MV-4-11 (cell line): ENCODE measurements at regions not wholly inside any gene's neighbourhood (a gene's known extent, or its start where the extent isn't known, plus 50 kb on each side); places are given as distances from the start of the nearest gene placed in this dataset.
"Not testable (repeated sequence)": the region's sequence is repeated elsewhere in the genome, so short reads cannot be mapped to it uniquely, and the experiment has no call there.

Source experiments
- DNase-seq: peaks from one replicate; lab custom pipeline; 2025; lab: John Stamatoyannopoulos, UW

- DNase-seq = no peak
Measured at GRCh38 chr10:113470372-113471240, 82.2 kb upstream of the HABP2 start.

DNA sequence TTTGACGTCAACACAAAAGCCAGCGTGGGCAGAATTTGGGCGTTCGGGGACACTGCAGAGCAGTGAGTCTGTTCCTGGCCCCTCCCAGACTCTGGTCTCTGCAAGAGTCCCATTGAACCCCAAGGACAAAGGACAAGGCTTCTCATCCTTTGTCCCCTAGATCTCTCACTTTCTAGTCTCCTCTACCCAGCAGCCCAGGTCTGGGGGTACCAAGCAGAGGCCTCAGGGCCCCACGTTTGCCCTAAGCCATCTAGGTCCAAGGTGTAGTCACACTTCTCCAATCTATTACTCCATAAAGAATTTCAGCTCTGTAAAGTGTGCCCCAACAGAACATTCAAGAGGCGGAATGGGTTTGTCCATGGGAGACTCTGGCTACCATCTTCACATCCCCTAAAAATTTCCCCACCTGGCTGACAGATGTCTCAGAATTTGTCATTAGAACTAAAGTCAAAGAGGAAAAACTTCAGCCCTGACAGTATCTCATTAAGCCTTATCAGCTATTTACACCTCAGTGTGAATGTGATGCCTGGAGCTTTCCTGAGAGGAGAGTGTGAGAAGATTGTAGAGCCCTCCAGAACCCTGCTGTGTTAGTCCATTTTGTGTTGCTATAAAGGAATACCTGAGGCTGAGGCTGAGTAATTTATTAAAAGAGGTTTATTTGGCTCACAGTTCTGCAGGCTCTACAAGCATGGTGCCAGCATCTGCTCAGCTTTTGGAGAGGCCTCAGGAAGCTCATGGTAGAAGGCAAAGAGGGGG lies 81.4 kb upstream of the HABP2 start:
- DNase-seq = no peak

DNA sequence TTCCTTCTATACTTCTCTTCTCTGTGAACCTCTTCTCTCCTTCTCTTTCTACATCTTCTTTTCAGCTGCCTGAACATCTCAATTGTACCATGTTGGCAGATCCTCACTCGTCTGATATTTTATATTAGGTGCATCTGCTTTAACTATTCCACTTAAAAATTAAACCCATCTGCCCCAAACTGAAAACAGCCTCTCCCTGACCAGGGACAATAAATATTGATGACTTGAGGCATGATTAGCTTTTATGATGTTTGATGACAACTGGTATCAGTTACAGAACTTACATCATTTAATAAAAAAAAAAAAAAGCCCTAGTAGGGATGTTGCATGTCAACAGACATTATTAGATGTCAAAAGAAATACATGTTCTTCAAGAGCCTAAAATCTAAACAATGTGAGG lies 79.8 kb upstream of the HABP2 start:
- no peak for DNase-seq

DNA sequence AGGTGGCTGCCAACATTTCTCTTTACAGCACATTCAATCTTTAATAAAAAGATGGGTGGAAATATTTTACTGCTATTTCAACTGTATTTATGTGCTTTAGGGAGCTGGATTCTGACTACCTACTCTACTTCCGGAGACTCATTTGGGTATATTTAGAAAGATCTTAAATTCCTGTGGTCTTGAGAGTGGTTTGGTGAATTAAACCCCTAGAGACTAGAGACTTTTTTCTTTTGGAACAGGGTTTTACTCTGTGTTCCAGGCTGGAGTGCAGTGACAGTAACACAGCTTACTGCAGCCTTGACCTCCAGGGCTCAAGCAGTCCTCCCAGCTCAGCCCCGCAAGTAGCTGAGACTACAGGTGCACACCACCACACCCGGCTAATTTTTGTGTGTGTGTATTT lies 79.0 kb upstream of the HABP2 start:
- no peak for DNase-seq

DNA sequence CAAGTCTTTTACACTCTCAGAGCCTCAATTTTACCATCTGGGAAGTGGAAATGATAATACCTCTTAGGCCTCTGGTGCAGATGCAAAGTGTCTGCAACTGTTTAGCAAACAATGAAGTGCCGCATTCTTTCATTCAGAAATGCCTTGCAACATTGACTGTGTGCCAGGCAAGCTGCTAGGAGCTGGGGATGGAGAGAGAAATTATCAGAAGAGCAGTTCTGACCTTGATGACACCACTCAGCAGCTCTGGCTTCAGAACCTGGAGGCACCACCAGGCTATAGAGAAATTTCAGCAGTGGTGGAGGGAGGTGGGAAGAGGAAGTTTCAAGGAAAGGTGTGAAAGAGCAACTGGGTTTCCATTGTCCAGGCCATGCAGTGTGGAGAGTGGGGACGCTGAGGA lies 78.1 kb upstream of the HABP2 start:
- no peak for DNase-seq

GRCh38 chr10:113475381-113475807 lies 77.5 kb upstream of the HABP2 start:
- no peak for DNase-seq

GRCh38 chr10:113476191-113476590 lies 76.7 kb upstream of the HABP2 start:
- no peak for DNase-seq

DNA sequence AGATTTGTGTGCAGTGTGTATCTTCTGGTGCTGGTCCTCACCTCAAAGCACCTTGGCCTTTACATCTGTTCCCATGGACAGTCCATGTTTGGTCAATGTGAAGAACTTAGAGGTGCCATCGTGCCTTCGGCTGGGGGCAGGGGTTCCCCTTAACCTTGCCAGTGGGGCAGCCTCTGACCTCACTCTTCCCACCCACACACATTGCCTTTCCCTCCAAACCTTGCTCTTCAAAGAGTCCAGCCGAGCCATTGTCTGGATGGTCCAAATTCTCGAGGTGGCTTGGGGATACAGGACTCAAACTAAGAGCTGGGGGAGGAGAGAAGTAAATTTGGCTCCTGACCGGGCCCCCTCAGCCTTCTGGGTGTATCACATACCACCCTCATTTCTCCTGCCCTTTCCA lies 76.2 kb upstream of the HABP2 start:
- DNase-seq = no peak

GRCh38 chr10:113477451-113477850 lies 75.4 kb upstream of the HABP2 start:
- DNase-seq = no peak

- no peak for DNase-seq
Measured at GRCh38 chr10:113479346-113480080, 73.3 kb upstream of the HABP2 start.

GRCh38 chr10:113480081-113480360 lies 72.8 kb upstream of the HABP2 start:
- DNase-seq = no peak

DNA sequence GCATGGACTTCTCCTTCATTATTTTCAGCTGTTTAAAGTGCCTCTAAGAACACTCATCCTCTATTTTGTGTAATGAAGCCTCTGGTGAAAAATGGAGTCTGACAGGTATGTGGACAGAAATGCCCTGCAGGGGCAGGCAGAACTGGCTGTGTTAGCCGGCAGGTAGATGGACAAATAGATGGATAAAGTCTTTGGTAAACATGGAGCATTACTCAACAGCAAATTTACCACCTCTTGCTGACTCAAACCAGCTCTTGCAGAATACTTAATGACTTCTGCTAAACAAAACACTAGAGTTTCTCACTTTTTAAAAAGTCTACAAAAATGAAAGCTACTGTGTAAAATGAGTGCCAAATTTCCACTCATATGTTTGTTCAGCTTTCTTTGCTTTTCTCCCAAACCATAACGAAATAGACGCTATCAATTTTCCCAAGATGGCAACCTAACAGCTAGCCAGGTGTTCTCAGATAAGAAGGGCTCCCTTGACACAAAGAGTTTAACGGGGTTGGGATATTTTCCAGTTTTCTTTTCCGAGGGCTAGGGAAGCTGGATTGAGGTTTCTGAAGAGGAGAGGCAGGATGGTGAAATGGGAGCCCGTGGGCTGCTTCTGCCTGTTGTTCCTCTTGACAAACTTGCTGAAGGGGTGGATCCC lies 71.9 kb upstream of the HABP2 start:
- no peak for DNase-seq

- DNase-seq = no peak
Measured at GRCh38 chr10:113484487-113484886, 68.4 kb upstream of the HABP2 start.

DNA sequence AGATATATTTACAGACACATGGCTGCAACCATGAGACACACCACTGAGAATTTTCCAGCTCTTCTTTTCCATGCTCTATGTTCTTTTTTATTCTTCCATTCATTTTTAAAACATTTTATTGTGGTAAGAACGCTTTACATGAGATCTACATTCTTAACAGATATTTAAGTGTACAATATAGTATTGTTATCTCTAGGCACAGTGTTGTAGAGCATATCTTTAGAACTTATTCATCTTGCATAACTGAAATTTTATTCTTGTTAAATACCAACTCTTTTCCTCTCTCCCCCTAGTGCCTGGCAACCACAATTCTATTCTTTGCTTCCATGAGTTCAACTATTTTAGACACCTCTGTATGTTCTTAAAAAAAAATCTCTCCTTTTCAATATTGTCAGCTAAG lies 67.1 kb upstream of the HABP2 start:
- no peak for DNase-seq

GRCh38 chr10:113486531-113486930 lies 66.3 kb upstream of the HABP2 start:
- DNase-seq = no peak

DNA sequence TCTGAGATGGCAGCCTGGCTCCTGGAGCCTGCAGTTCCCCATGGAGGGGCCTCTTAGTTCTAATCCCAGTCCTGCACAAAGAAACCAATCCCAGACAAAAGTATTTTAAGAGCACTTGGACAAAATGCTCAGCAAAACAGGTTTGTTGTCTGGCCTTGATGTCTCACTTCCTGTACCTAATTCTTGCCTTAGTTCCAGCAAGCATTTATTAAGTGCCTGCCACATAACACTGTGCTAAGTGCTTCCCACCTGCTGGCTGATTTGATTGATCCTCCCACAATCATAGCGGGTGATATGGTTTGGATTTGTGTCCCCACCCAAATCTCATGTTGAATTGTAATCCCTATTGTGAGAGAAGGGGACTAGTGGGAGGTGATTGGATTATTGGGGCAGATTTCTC lies 65.7 kb upstream of the HABP2 start:
- no peak for DNase-seq

DNA sequence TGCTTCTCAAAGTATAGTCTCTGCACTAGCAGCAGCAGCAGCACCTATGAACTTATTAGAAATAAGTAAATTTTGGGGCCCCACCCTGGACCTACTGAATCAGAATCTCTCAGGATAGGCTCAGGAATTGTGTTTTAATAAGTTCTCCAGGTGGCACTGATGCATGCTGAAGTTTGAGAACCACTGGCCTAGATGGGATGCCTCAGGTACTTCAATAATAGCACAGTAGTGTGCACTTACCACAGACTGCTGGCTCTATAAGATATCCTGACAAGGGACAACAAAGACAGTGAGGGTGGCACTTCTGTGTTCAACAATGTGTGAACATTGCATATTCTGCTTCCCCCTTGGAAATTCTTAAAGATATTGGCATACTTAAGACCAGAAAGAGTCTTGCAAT lies 64.7 kb upstream of the HABP2 start:
- DNase-seq = no peak

- not testable (repeated sequence) for DNase-seq
Measured at GRCh38 chr10:113489522-113489921, 63.3 kb upstream of the HABP2 start.

DNA sequence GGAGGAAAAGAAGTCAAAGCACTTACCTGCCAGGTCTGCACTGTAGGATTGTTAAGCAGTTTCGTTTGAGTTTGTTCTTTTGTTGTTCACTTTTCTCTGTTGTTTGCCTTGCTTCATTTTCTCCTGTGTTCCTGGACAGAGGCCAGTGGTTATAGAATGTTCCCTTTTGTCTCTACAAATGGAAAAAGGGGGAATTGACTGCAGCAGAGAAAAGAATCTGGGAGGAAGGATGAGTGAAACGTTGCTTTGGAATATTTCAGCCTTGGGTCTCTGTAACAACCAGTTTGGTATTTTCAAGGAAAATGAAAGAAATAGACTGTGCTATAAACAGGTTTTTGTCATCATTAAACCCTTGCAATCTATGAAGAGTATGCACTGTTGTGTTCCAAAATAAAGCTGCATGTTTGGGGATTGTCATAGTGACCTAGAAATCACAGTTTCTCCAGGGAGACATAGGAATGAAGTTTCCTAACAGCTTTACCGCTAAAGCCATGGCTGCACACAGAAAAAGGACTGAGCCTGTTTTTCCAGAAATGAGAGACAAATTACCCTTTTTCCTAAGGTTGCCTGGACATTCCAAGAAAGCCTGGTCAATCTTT lies 60.8 kb upstream of the HABP2 start:
- DNase-seq = no peak

DNA sequence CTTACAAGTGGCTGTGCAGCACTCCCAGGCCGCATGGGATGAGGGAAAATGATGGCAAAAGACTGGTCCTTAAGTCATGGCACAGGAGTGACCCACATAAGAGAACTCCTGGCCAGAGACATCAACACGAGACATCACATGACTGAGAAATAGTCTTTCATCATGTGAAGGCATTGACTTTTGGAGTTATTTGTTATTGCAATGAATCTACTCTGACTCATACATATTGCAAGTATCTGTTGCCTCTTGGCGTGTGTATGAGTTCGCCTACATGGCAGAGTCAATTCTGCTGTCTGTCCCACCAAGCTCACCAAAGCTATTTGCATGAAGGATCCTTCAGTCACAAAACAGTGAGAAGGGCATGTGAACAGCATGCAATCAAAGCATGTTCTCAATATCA lies 59.7 kb upstream of the HABP2 start:
- no peak for DNase-seq

DNA sequence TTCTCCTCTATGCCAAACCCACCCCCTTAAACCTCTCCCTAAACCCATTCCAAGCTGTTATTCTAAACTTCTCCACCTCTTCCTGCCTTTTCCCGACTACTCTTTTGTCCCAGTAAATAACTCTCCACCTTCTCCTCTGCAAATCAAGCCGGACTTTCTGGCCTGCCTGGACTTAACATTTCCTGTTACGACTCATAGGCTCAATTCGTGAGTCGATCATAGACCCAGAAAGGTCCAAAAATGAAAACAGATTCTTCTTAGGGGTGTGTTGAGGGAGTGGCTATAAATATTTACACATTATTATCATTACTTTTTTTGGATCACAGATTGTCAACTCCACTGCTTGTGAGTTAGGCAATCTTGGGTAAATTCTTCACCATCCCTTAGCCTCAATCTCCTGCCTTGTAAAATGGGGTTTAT lies 59.0 kb upstream of the HABP2 start:
- no peak for DNase-seq

- no peak for DNase-seq
Measured at GRCh38 chr10:113494761-113495160, 58.1 kb upstream of the HABP2 start.
